ENCODE measurements at regions not wholly inside any gene's neighbourhood (a gene's known extent, or its start where the extent isn't known, plus 50 kb on each side); places are given as distances from the start of the nearest gene placed in this dataset.

GRCh38 chr10:91713461-91714072 lies 80.7 kb upstream of the PPP1R3C start:
- no peak overlapping the region for H3K4me3 ChIP-seq
- peaks cover 0 to 4% (median 0%) of the 10 kb centered on the region in 6 donors for H3K4me1 ChIP-seq
- H3K27ac ChIP-seq, result no peak overlapping the region
- TF ChIP-seq POLR2AphosphoS5 (IDR thresholded peaks at IDR 0.05) (no peak), POLR2A (IDR thresholded peaks at IDR 0.05) (no peak)
- TF ChIP-seq, protein P1, sequence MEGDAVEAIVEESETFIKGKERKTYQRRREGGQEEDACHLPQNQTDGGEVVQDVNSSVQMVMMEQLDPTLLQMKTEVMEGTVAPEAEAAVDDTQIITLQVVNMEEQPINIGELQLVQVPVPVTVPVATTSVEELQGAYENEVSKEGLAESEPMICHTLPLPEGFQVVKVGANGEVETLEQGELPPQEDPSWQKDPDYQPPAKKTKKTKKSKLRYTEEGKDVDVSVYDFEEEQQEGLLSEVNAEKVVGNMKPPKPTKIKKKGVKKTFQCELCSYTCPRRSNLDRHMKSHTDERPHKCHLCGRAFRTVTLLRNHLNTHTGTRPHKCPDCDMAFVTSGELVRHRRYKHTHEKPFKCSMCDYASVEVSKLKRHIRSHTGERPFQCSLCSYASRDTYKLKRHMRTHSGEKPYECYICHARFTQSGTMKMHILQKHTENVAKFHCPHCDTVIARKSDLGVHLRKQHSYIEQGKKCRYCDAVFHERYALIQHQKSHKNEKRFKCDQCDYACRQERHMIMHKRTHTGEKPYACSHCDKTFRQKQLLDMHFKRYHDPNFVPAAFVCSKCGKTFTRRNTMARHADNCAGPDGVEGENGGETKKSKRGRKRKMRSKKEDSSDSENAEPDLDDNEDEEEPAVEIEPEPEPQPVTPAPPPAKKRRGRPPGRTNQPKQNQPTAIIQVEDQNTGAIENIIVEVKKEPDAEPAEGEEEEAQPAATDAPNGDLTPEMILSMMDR (IDR thresholded peaks at IDR 0.05 in 8 of 11, conservative IDR thresholded peaks at IDR 0.05 in 3 of 11), result no peak
- intact Hi-C loops (cut with DNase I; ENCODE audit: low total_unique reads), result no loop called here
- H3K36me3 ChIP-seq, result no peaks in the 10 kb centered on the region
- H3K27me3 ChIP-seq (replicated peaks in 1 of 7), result peaks cover 0 to 4% (median 0%) of the 10 kb centered on the region in 7 donors
- peaks cover 0 to 11% (median 0%) of the 10 kb centered on the region in 8 donors for H3K9me3 ChIP-seq
- 75 to 97% (median 91%) methylated on average over 1 of the region's 1 CpG for WGBS, 5 donors
- DNase-seq, result no peak

- peaks cover 0 to 11% (median 0%) of the 10 kb centered on the region in 8 donors for H3K9me3 ChIP-seq
- H3K36me3 ChIP-seq, result no peaks in the 10 kb centered on the region
- no peak for DNase-seq
- 41 to 61% (median 55%) methylated on average over 4 of the region's 4 CpGs for WGBS, 5 donors
- H3K27ac ChIP-seq, result no peak overlapping the region
- H3K27me3 ChIP-seq (replicated peaks in 1 of 7), result peaks cover 0 to 4% (median 0%) of the 10 kb centered on the region in 7 donors
- H3K4me1 ChIP-seq, result peaks cover 0 to 4% (median 0%) of the 10 kb centered on the region in 6 donors
- TF ChIP-seq POLR2AphosphoS5 (IDR thresholded peaks at IDR 0.05), result no peak
- TF ChIP-seq POLR2A (IDR thresholded peaks at IDR 0.05), result no peak
- TF ChIP-seq, protein P1 (IDR thresholded peaks at IDR 0.05 in 8 of 11, conservative IDR thresholded peaks at IDR 0.05 in 3 of 11), result no peak
- no peak overlapping the region for H3K4me3 ChIP-seq
- intact Hi-C loops (cut with DNase I; ENCODE audit: low total_unique reads), result no loop called here
Observed at GRCh38 chr10:91711885-91712680, 79.2 kb upstream of the PPP1R3C start.

DNA sequence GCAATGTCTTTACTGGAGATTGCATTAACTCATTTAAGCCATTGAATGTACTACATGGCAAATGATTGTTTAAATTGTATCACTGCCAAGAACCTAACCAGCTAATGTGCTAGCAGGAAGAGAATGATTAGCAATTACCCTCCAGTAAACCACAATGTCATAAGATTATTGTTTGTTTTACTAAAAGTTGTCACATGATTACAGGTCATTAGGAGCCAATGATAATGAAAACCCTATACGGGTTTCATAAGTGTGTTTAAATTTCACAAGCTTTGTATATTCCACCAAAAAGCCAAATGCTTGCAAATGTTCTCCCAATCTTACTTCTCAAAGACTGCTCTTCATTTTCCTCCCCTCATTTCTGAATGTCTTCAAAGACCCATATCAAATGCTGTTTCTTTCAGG lies 76.5 kb upstream of the PPP1R3C start:
- Histone ChIP-seq H3K36me3 (no peaks in the 10 kb centered on the region), H3K4me1 (peaks cover 0 to 4% (median 0%) of the 10 kb centered on the region in 6 donors), H3K27me3 (replicated peaks in 1 of 7) (no peaks in the 10 kb centered on the region), H3K9me3 (no peaks in the 10 kb centered on the region), H3K4me3 (no peak overlapping the region), H3K27ac (no peak overlapping the region)
- DNase-seq, result no peak
- 55 to 84% (median 66%) methylated on average over 1 of the region's 1 CpG for WGBS, 5 donors
- TF ChIP-seq, protein P1 (IDR thresholded peaks at IDR 0.05 in 8 of 11, conservative IDR thresholded peaks at IDR 0.05 in 3 of 11), result no peak
- TF ChIP-seq POLR2AphosphoS5 (IDR thresholded peaks at IDR 0.05), result no peak
- TF ChIP-seq POLR2A (IDR thresholded peaks at IDR 0.05), result no peak
- intact Hi-C loops (cut with DNase I; ENCODE audit: low total_unique reads), result no loop called here
